ENCODE measurements at regions not wholly inside any gene's neighbourhood (a gene's known extent, or its start where the extent isn't known, plus 50 kb on each side); places are given as distances from the start of the nearest gene placed in this dataset.

DNA sequence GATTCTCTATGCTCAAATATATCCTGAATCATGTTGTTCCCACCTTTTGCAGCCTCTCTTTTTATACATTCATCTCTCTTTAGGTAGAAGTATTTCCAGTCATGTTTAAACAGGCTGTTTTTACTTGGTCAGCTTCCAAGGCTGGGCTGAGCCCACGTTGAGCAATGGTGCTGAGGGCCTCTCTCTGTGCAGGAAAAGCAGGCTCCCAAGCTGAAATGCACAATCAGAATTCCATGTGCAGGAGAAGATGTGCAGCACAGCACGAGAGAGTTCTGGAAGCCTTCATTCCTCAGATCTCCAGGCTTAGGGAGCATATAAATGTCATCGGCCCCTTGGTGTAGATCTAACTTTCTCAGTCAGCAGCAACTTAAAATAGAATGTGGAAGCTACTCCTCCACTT lies 588.5 kb downstream of the TNS3 start:
- Mint-ChIP-seq H3K4me1 (ENCODE audit: low read depth, unreplicated experiment) (no peaks in the 10 kb centered on the region), H3K27me3 (ENCODE audit: low read depth, unreplicated experiment) (no peaks in the 10 kb centered on the region), H3K36me3 (ENCODE audit: low read depth, unreplicated experiment) (no peaks in the 10 kb centered on the region), H3K27ac (ENCODE audit: unreplicated experiment) (no peak overlapping the region), H3K9me3 (ENCODE audit: unreplicated experiment) (no peaks in the 10 kb centered on the region), H3K4me3 (ENCODE audit: unreplicated experiment) (no peak overlapping the region)
- H4K20me1 ChIP-seq (ENCODE audit: insufficient read depth, low read length), result no peaks in the 10 kb centered on the region
- H3K4me2 ChIP-seq (ENCODE audit: low read length), result no peak overlapping the region
- H3K4me3 ChIP-seq (ENCODE audit: insufficient read depth, low read depth, low read length), result no peak overlapping the region
- no peaks in the 10 kb centered on the region for H3K9me3 ChIP-seq (ENCODE audit: insufficient read depth, low read depth, low read length)
- no peaks in the 10 kb centered on the region for H3K36me3 ChIP-seq (ENCODE audit: insufficient read depth, low read length)
- H3K9ac ChIP-seq (ENCODE audit: low read length), result no peak overlapping the region
- no peaks in the 10 kb centered on the region for H3K4me1 ChIP-seq (ENCODE audit: insufficient read depth, low read length)
- TF ChIP-seq EZH2 (IDR thresholded peaks at IDR 0.05; ENCODE audit: insufficient read depth, low read length), result no peak
- TF ChIP-seq, protein P1, sequence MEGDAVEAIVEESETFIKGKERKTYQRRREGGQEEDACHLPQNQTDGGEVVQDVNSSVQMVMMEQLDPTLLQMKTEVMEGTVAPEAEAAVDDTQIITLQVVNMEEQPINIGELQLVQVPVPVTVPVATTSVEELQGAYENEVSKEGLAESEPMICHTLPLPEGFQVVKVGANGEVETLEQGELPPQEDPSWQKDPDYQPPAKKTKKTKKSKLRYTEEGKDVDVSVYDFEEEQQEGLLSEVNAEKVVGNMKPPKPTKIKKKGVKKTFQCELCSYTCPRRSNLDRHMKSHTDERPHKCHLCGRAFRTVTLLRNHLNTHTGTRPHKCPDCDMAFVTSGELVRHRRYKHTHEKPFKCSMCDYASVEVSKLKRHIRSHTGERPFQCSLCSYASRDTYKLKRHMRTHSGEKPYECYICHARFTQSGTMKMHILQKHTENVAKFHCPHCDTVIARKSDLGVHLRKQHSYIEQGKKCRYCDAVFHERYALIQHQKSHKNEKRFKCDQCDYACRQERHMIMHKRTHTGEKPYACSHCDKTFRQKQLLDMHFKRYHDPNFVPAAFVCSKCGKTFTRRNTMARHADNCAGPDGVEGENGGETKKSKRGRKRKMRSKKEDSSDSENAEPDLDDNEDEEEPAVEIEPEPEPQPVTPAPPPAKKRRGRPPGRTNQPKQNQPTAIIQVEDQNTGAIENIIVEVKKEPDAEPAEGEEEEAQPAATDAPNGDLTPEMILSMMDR (IDR thresholded peaks at IDR 0.05; ENCODE audit: insufficient read depth, low read depth, low read length), result no peak
- no peaks in the 10 kb centered on the region for H3K79me2 ChIP-seq (ENCODE audit: insufficient read depth, low read length)
- H3K27ac ChIP-seq (ENCODE audit: low read depth, low read length), result no peak overlapping the region
- DNase-seq (ENCODE audit: low read depth), result no peak
- no peak for FAIRE-seq
- no peaks in the 10 kb centered on the region for H3K27me3 ChIP-seq (ENCODE audit: insufficient read depth, low read length)
- no peak overlapping the region for H2AFZ ChIP-seq (ENCODE audit: low read depth, low read length)

DNA sequence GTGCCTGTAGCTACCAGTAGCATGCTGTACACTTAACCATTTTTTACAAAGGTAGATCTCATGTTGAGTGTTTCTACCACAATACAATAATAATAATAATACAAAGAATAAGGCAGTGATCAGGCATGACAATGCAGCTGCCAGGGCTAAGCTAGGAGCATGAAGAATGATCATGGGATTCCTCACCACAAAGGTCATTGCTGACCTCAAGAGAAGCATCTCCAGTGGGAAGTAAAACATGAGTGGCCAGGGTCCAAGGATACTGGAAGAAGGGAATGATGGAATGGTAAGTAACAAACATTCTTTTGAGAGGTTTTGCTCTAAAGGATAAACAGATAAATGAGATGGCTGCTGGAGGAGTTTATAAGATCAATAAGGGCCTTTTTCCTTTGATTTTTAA lies 591.1 kb downstream of the TNS3 start:
- Histone ChIP-seq H4K20me1 (ENCODE audit: insufficient read depth, low read length) (no peaks in the 10 kb centered on the region), H3K9ac (ENCODE audit: low read length) (no peak overlapping the region), H3K4me3 (ENCODE audit: insufficient read depth, low read depth, low read length) (no peak overlapping the region), H3K27me3 (ENCODE audit: insufficient read depth, low read length) (no peaks in the 10 kb centered on the region), H2AFZ (ENCODE audit: low read depth, low read length) (no peak overlapping the region), H3K79me2 (ENCODE audit: insufficient read depth, low read length) (no peaks in the 10 kb centered on the region), H3K27ac (ENCODE audit: low read depth, low read length) (no peak overlapping the region), H3K4me2 (ENCODE audit: low read length) (no peak overlapping the region), H3K4me1 (ENCODE audit: insufficient read depth, low read length) (no peaks in the 10 kb centered on the region), H3K36me3 (ENCODE audit: insufficient read depth, low read length) (no peaks in the 10 kb centered on the region), H3K9me3 (ENCODE audit: insufficient read depth, low read depth, low read length) (no peaks in the 10 kb centered on the region)
- H3K36me3 Mint-ChIP-seq (ENCODE audit: low read depth, unreplicated experiment), result no peaks in the 10 kb centered on the region
- H3K4me1 Mint-ChIP-seq (ENCODE audit: low read depth, unreplicated experiment), result no peaks in the 10 kb centered on the region
- no peak overlapping the region for H3K27ac Mint-ChIP-seq (ENCODE audit: unreplicated experiment)
- no peaks in the 10 kb centered on the region for H3K27me3 Mint-ChIP-seq (ENCODE audit: low read depth, unreplicated experiment)
- no peak overlapping the region for H3K4me3 Mint-ChIP-seq (ENCODE audit: unreplicated experiment)
- DNase-seq (ENCODE audit: low read depth) (peak; percentile 59), FAIRE-seq (no peak)
- TF ChIP-seq EZH2 (IDR thresholded peaks at IDR 0.05; ENCODE audit: insufficient read depth, low read length), result no peak
- TF ChIP-seq, protein P1 (IDR thresholded peaks at IDR 0.05; ENCODE audit: insufficient read depth, low read depth, low read length), result no peak
- H3K9me3 Mint-ChIP-seq (ENCODE audit: unreplicated experiment), result no peaks in the 10 kb centered on the region

DNA sequence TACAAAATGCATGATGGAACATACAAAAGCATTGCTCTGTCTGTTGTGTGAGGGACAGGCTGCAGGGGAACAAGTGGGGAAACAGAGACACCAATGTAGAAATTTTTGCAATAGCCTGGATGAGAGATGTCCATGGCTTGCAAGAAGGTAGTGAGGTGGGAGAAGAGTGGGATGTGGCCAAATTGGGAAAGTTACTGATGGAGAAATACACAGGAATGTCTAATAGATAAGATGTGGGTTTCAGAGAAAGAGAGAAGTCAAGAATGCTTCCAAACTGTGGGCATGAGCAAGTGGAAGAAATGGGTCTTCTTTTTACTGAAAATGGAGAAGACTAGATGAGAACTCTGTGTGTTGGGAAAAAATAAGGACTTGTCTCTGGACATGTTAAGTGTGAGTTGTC lies 592.7 kb downstream of the TNS3 start:
- Histone ChIP-seq H3K27me3 (ENCODE audit: insufficient read depth, low read length) (no peaks in the 10 kb centered on the region), H3K4me3 (ENCODE audit: insufficient read depth, low read depth, low read length) (no peak overlapping the region), H4K20me1 (ENCODE audit: insufficient read depth, low read length) (no peaks in the 10 kb centered on the region), H2AFZ (ENCODE audit: low read depth, low read length) (no peak overlapping the region), H3K4me1 (ENCODE audit: insufficient read depth, low read length) (no peaks in the 10 kb centered on the region), H3K27ac (ENCODE audit: low read depth, low read length) (no peak overlapping the region), H3K9me3 (ENCODE audit: insufficient read depth, low read depth, low read length) (no peaks in the 10 kb centered on the region), H3K9ac (ENCODE audit: low read length) (no peak overlapping the region), H3K4me2 (ENCODE audit: low read length) (no peak overlapping the region), H3K79me2 (ENCODE audit: insufficient read depth, low read length) (no peaks in the 10 kb centered on the region), H3K36me3 (ENCODE audit: insufficient read depth, low read length) (no peaks in the 10 kb centered on the region)
- no peak for FAIRE-seq
- H3K4me1 Mint-ChIP-seq (ENCODE audit: low read depth, unreplicated experiment), result no peaks in the 10 kb centered on the region
- no peaks in the 10 kb centered on the region for H3K27me3 Mint-ChIP-seq (ENCODE audit: low read depth, unreplicated experiment)
- no peak for DNase-seq (ENCODE audit: low read depth)
- H3K36me3 Mint-ChIP-seq (ENCODE audit: low read depth, unreplicated experiment), result no peaks in the 10 kb centered on the region
- no peak for TF ChIP-seq EZH2 (IDR thresholded peaks at IDR 0.05; ENCODE audit: insufficient read depth, low read length)
- TF ChIP-seq, protein P1 (IDR thresholded peaks at IDR 0.05; ENCODE audit: insufficient read depth, low read depth, low read length), result no peak
- H3K4me3 Mint-ChIP-seq (ENCODE audit: unreplicated experiment), result no peak overlapping the region
- H3K9me3 Mint-ChIP-seq (ENCODE audit: unreplicated experiment), result no peaks in the 10 kb centered on the region
- no peak overlapping the region for H3K27ac Mint-ChIP-seq (ENCODE audit: unreplicated experiment)
